H9 (cell line): ENCODE measurements at regions not wholly inside any gene's neighbourhood (a gene's known extent, or its start where the extent isn't known, plus 50 kb on each side); places are given as distances from the start of the nearest gene placed in this dataset.

Source experiments
- DNase-seq: peaks from one replicate; pipeline ENCODE4 v3.0.0-alpha.2; 2017
- H2AFZ ChIP-seq: one replicate; pipeline ENCODE4 v1.6.1; 2013; ENCODE audit warnings: mild to moderate bottlenecking, low read length, control low read depth, moderate library complexity
- H2AK5ac ChIP-seq: 2 replicates; pipeline ENCODE4 v1.6.1; 2013; ENCODE audit warnings: low read length, control low read depth, mixed read lengths; ENCODE audit not compliant: insufficient read length
- H2BK120ac ChIP-seq: one replicate; pipeline ENCODE4 v1.6.1; 2013; ENCODE audit warnings: low read depth, mild to moderate bottlenecking, low read length, control low read depth, inconsistent platforms; ENCODE audit not compliant: poor library complexity, severe bottlenecking
- H2BK12ac ChIP-seq: 2 replicates; pipeline ENCODE4 v1.6.1; 2013; ENCODE audit warnings: low read length, control low read depth, mixed read lengths, low read depth; ENCODE audit not compliant: insufficient read length
- H2BK15ac ChIP-seq: 2 replicates; pipeline ENCODE4 v1.6.1; 2013; ENCODE audit warnings: low read depth, low read length, control low read depth
- H2BK20ac ChIP-seq: one replicate; pipeline ENCODE4 v1.6.1; 2013; ENCODE audit warnings: low read depth, mild to moderate bottlenecking, low read length, control low read depth, inconsistent platforms; ENCODE audit not compliant: poor library complexity, severe bottlenecking
- H2BK5ac ChIP-seq: 2 replicates; pipeline ENCODE4 v1.6.1; 2013; ENCODE audit warnings: low read length, control low read depth, mixed read lengths; ENCODE audit not compliant: insufficient read length
- H3K14ac ChIP-seq: 2 replicates; pipeline ENCODE4 v1.6.1; 2013; ENCODE audit warnings: low read length, control low read depth; ENCODE audit not compliant: insufficient read depth
- H3K18ac ChIP-seq: 2 replicates; pipeline ENCODE4 v1.6.1; 2013; ENCODE audit warnings: low read depth, mild to moderate bottlenecking, mixed read lengths, low read length, control low read depth; ENCODE audit not compliant: insufficient read length
- H3K23ac ChIP-seq: 2 replicates; pipeline ENCODE4 v1.6.1; 2013; ENCODE audit warnings: low read length, control low read depth, mixed read lengths, low read depth; ENCODE audit not compliant: insufficient read length
- H3K23me2 ChIP-seq: 2 replicates; pipeline ENCODE4 v1.6.1; 2013; ENCODE audit warnings: low read depth, mild to moderate bottlenecking, mixed read lengths, low read length, control low read depth; ENCODE audit not compliant: insufficient read length, poor library complexity, severe bottlenecking
- H3K27ac ChIP-seq: 2 replicates; pipeline ENCODE4 v1.5.1; 2013; ENCODE audit warnings: low read length, control low read depth, mixed read lengths, low read depth; ENCODE audit not compliant: insufficient read length
- H3K27me3 ChIP-seq: 2 replicates; pipeline ENCODE4 v1.6.1; 2013; ENCODE audit warnings: low read length, control low read depth, inconsistent platforms; ENCODE audit not compliant: insufficient read depth
- H3K4ac ChIP-seq: 2 replicates; pipeline ENCODE4 v1.6.1; 2013; ENCODE audit warnings: low read depth, mild to moderate bottlenecking, control low read depth, inconsistent platforms, low read length, moderate library complexity
- H3K4me1 ChIP-seq: 2 replicates; pipeline ENCODE4 v1.6.1; 2013; ENCODE audit warnings: low read length, control low read depth, inconsistent platforms; ENCODE audit not compliant: insufficient read depth
- H3K4me2 ChIP-seq: 2 replicates; pipeline ENCODE4 v1.6.1; 2013; ENCODE audit warnings: low read length, control low read depth, mixed read lengths; ENCODE audit not compliant: insufficient read length, insufficient read depth
- H3K56ac ChIP-seq: 2 replicates; pipeline ENCODE4 v1.6.1; 2013; ENCODE audit warnings: low read depth, mild to moderate bottlenecking, mixed read lengths, low read length, control low read depth; ENCODE audit not compliant: insufficient read length
- H3K79me1 ChIP-seq: 2 replicates; pipeline ENCODE4 v1.6.1; 2013; ENCODE audit warnings: low read depth, mild to moderate bottlenecking, moderate library complexity, low read length, control low read depth, inconsistent platforms; ENCODE audit not compliant: insufficient read depth, poor library complexity, severe bottlenecking
- H3K79me2 ChIP-seq: 2 replicates; pipeline ENCODE4 v1.6.1; 2013; ENCODE audit warnings: low read length, control low read depth, inconsistent platforms; ENCODE audit not compliant: insufficient read depth
- H3K9ac ChIP-seq: 2 replicates; pipeline ENCODE4 v1.6.1; 2013; ENCODE audit warnings: low read length, control low read depth, mixed read lengths; ENCODE audit not compliant: insufficient read length; ENCODE audit errors: extremely low read depth
- H3K9me3 ChIP-seq: one replicate; pipeline ENCODE4 v1.6.1; 2013; ENCODE audit warnings: low read depth, low read length, inconsistent platforms; ENCODE audit not compliant: control insufficient read depth
- H3T11ph ChIP-seq: one replicate; pipeline ENCODE4 v1.6.1; 2013; ENCODE audit warnings: mild to moderate bottlenecking, low read length, control low read depth, inconsistent platforms
- H4K20me1 ChIP-seq: one replicate; pipeline ENCODE4 v1.6.1; 2013; ENCODE audit not compliant: control insufficient read depth, insufficient read length, insufficient read depth
- H4K5ac ChIP-seq: 2 replicates; pipeline ENCODE4 v1.6.1; 2013; ENCODE audit warnings: low read depth, mild to moderate bottlenecking, mixed read lengths, low read length, control low read depth; ENCODE audit not compliant: insufficient read length
- H4K8ac ChIP-seq: replicated peaks from 2 replicates; pipeline ENCODE4 v1.6.1; 2013; ENCODE audit warnings: low read length, control low read depth, mixed read lengths, low read depth; ENCODE audit not compliant: insufficient read length
- H4K91ac ChIP-seq: 2 replicates; pipeline ENCODE4 v1.6.1; 2013; ENCODE audit warnings: low read depth, mild to moderate bottlenecking, moderate library complexity, mixed read lengths, low read length, control low read depth; ENCODE audit not compliant: insufficient read length
- H3K27ac Mint-ChIP-seq, 3 experiments: 2 replicates in 2 of 3; 3 replicates in 1 of 3; pipeline ENCODE4 v1.8.0; 2020 to 2021; ENCODE audit warnings: mixed read lengths in 3 of 3, mild to moderate bottlenecking in 1 of 3, moderate library complexity in 1 of 3
- H3K27me3 Mint-ChIP-seq: 2 replicates; pipeline ENCODE4 v1.8.0; 2021; ENCODE audit warnings: low read depth, mild to moderate bottlenecking, moderate library complexity, mixed read lengths
- H3K36me3 Mint-ChIP-seq, 3 experiments: 2 replicates in 2 of 3; 3 replicates in 1 of 3; pipeline ENCODE4 v1.8.0; 2020 to 2021; ENCODE audit warnings: low read depth in 3 of 3, mixed read lengths in 3 of 3; ENCODE audit not compliant: insufficient read depth in 1 of 3
- H3K4me1 Mint-ChIP-seq, 2 experiments: 2 replicates each; pipeline ENCODE4 v1.8.0; 2020; ENCODE audit warnings: mixed read lengths in 2 of 2
- H3K4me3 Mint-ChIP-seq, 2 experiments: 2 replicates in 1 of 2; 3 replicates in 1 of 2; pipeline ENCODE4 v1.8.0; 2020 to 2021; ENCODE audit warnings: mild to moderate bottlenecking in 2 of 2, mixed read lengths in 2 of 2, moderate library complexity in 1 of 2
- H3K9me3 Mint-ChIP-seq, 2 experiments: 2 replicates in 1 of 2; 3 replicates in 1 of 2; pipeline ENCODE4 v1.8.0; 2020; ENCODE audit warnings: mild to moderate bottlenecking in 2 of 2, mixed read lengths in 2 of 2, moderate library complexity in 1 of 2
- CTCF ChIP-seq: fragments of 200-600 bp; sonication (generic); conservative IDR thresholded peaks from 3 replicates; pipeline ENCODE4 v1.8.0; 2021; ENCODE audit warnings: antibody characterized with exemption, mild to moderate bottlenecking

GRCh38 chr2:67596871-67597270 is 199.7 kb downstream of the ETAA1 start:
- H3K27me3 ChIP-seq, result no peaks in the 10 kb centered on the region
- Mint-ChIP-seq H3K4me3 (no peak overlapping the region), H3K27ac (no peak overlapping the region), H3K9me3 (peaks cover 7 to 11% of the 10 kb centered on the region in 2 experiments), H3K36me3 (no peaks in the 10 kb centered on the region; a peak in 1 of 7 replicates), H3K4me1 (peaks cover 0 to 5% of the 10 kb centered on the region in 2 experiments; a peak in 2 of 4 replicates), H3K27me3 (peaks cover 3% of the 10 kb centered on the region)
- no peak overlapping the region for H4K5ac ChIP-seq
- no peak overlapping the region for H3K14ac ChIP-seq
- no peak overlapping the region for H2BK20ac ChIP-seq
- H3K4me2 ChIP-seq, result no peak overlapping the region
- H3K56ac ChIP-seq, result no peak overlapping the region
- H3T11ph ChIP-seq, result no peak overlapping the region
- H3K9me3 ChIP-seq, result no peaks in the 10 kb centered on the region
- no peak overlapping the region for H4K91ac ChIP-seq
- no peak overlapping the region for H4K8ac ChIP-seq
- H3K4me1 ChIP-seq, result no peaks in the 10 kb centered on the region
- no peaks in the 10 kb centered on the region for H3K79me1 ChIP-seq
- H3K27ac ChIP-seq, result no peak overlapping the region
- no peak overlapping the region for H3K18ac ChIP-seq
- H3K4ac ChIP-seq, result no peak overlapping the region
- H2AK5ac ChIP-seq, result no peak overlapping the region
- H2BK12ac ChIP-seq, result no peak overlapping the region
- no peaks in the 10 kb centered on the region for H3K23me2 ChIP-seq
- H2BK15ac ChIP-seq, result no peak overlapping the region
- no peaks in the 10 kb centered on the region for H4K20me1 ChIP-seq
- H2AFZ ChIP-seq, result no peak overlapping the region
- no peak overlapping the region for H2BK120ac ChIP-seq
- DNase-seq, result no peak
- TF ChIP-seq CTCF, result no peak
- no peak overlapping the region for H2BK5ac ChIP-seq
- H3K9ac ChIP-seq, result no peak overlapping the region
- no peaks in the 10 kb centered on the region for H3K79me2 ChIP-seq
- H3K23ac ChIP-seq, result no peak overlapping the region
